WERI-Rb-1 (cell line): ENCODE measurements at regions not wholly inside any gene's neighbourhood (a gene's known extent, or its start where the extent isn't known, plus 50 kb on each side); places are given as distances from the start of the nearest gene placed in this dataset.

Source experiments
- DNase-seq: peaks from one replicate; pipeline ENCODE4 v3.0.0-alpha.2; 2020
- H3K27ac ChIP-seq: fragments of 250-450 bp; sonication (Bioruptor Pico); 2 replicates; pipeline ENCODE4 v1.5.1; 2020; ENCODE audit warnings: mild to moderate bottlenecking, moderate library complexity
- H3K27me3 ChIP-seq: fragments of 250-450 bp; sonication (Bioruptor Pico); 2 replicates; pipeline ENCODE4 v1.5.1; 2021; ENCODE audit warnings: mild to moderate bottlenecking, low read depth, moderate library complexity; ENCODE audit not compliant: insufficient read depth, severe bottlenecking
- H3K36me3 ChIP-seq: fragments of 250-450 bp; sonication (Bioruptor Pico); 2 replicates; pipeline ENCODE4 v1.5.1; 2020; ENCODE audit warnings: mild to moderate bottlenecking, moderate library complexity
- H3K4me3 ChIP-seq: 2 replicates; pipeline ENCODE4 v1.5.1; 2011; ENCODE audit warnings: low read depth, mild to moderate bottlenecking, control low read depth, low read length
- H3K9me3 ChIP-seq: fragments of 250-450 bp; sonication (Bioruptor Pico); 2 replicates; pipeline ENCODE4 v1.5.1; 2021; ENCODE audit warnings: mild to moderate bottlenecking, moderate library complexity; ENCODE audit not compliant: severe bottlenecking
- CTCF ChIP-seq: IDR thresholded peaks from 2 replicates; pipeline ENCODE4 v1.5.1; 2011; ENCODE audit warnings: low read depth, mild to moderate bottlenecking, control low read depth, inconsistent platforms, low read length

- TF ChIP-seq CTCF = no peak
- no peak for DNase-seq
- H3K36me3 ChIP-seq = no peaks in the 10 kb centered on the region
- H3K4me3 ChIP-seq = no peak overlapping the region
- no peaks in the 10 kb centered on the region for H3K9me3 ChIP-seq
- no peaks in the 10 kb centered on the region for H3K27me3 ChIP-seq
- H3K27ac ChIP-seq = no peak overlapping the region
Observed at GRCh38 chr1:56084246-56084645, 495.1 kb downstream of the PLPP3 start.

GRCh38 chr1:56081736-56082135 lies 497.6 kb downstream of the PLPP3 start:
- H3K36me3 ChIP-seq = no peaks in the 10 kb centered on the region
- H3K27ac ChIP-seq = no peak overlapping the region
- no peaks in the 10 kb centered on the region for H3K27me3 ChIP-seq
- H3K9me3 ChIP-seq = no peaks in the 10 kb centered on the region
- no peak overlapping the region for H3K4me3 ChIP-seq
- TF ChIP-seq CTCF = no peak
- no peak for DNase-seq

- no peak for DNase-seq
- H3K27ac ChIP-seq = no peak overlapping the region
Observed at GRCh38 chr1:56081173-56081572, 498.2 kb downstream of the PLPP3 start.

GRCh38 chr1:56080123-56080522 lies 499.2 kb downstream of the PLPP3 start:
- DNase-seq = no peak
- no peaks in the 10 kb centered on the region for H3K27me3 ChIP-seq
- TF ChIP-seq CTCF = no peak
- H3K9me3 ChIP-seq = no peaks in the 10 kb centered on the region
- no peaks in the 10 kb centered on the region for H3K36me3 ChIP-seq
- H3K4me3 ChIP-seq = no peak overlapping the region
- H3K27ac ChIP-seq = no peak overlapping the region

More at GRCh38 chr1:56081173-56081572, 498.2 kb downstream of the PLPP3 start:
- Histone ChIP-seq H3K36me3 (no peaks in the 10 kb centered on the region), H3K9me3 (no peaks in the 10 kb centered on the region), H3K4me3 (no peak overlapping the region), H3K27me3 (no peaks in the 10 kb centered on the region)
- TF ChIP-seq CTCF = no peak

GRCh38 chr1:56079391-56079790 lies 500.0 kb downstream of the PLPP3 start:
- no peaks in the 10 kb centered on the region for H3K36me3 ChIP-seq
- no peak for TF ChIP-seq CTCF
- DNase-seq = no peak
- H3K27me3 ChIP-seq = no peaks in the 10 kb centered on the region
- H3K4me3 ChIP-seq = no peak overlapping the region
- no peaks in the 10 kb centered on the region for H3K9me3 ChIP-seq
- no peak overlapping the region for H3K27ac ChIP-seq

DNA sequence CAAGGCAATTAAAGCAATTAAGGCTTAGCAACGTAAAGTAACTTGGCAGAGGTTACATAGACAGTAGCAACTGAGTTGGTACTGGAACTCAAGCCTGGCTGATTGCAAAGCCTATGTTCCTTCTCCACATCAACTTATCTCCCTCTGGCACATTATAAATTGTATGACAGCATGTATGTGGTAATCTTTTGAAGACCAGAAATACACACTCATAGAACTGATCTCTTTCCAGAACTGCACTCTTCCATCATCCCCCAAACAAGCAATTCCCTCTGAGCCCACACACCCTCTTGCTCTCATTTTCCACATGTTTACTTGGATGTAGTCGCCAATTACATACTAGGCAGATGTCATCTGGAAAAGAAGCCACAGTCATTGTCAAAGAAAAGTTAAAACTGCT lies 502.2 kb downstream of the PLPP3 start:
- no peak for DNase-seq
- H3K27ac ChIP-seq = no peak overlapping the region
- no peaks in the 10 kb centered on the region for H3K9me3 ChIP-seq
- no peaks in the 10 kb centered on the region for H3K27me3 ChIP-seq
- H3K36me3 ChIP-seq = no peaks in the 10 kb centered on the region
- no peak for TF ChIP-seq CTCF
- H3K4me3 ChIP-seq = no peak overlapping the region
